ENCODE measurements at regions not wholly inside any gene's neighbourhood (a gene's known extent, or its start where the extent isn't known, plus 50 kb on each side); places are given as distances from the start of the nearest gene placed in this dataset.

DNA sequence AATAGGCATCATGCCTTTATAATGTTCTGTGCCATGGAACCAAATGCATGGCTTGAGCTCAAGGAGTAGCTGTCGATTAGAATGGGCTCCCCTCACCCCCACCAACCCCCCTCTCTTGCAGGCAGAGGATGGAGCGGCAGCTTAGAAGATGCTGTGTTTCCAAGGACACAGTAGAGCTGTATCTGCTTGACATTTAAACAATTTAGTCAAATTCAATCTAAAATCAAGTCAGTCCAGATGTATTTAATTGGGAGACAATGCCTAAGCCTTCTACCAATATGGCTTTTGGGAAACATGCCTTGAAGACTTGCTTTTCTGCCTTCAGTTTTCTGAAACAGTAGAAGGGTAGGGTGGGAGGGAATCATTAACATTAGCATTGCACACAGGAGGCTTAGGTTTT, 497.1 kb upstream of the NRP1 start:
- TF ChIP-seq POLR2AphosphoS5 (IDR thresholded peaks at IDR 0.05; ENCODE audit: low read depth, low read length) (no peak), POLR2A (IDR thresholded peaks at IDR 0.05; ENCODE audit: low read depth, low read length) (no peak)
